ENCODE measurements at regions not wholly inside any gene's neighbourhood (a gene's known extent, or its start where the extent isn't known, plus 50 kb on each side); places are given as distances from the start of the nearest gene placed in this dataset.

- TF ChIP-seq CTCF (tag by site-specific recombination; IDR thresholded peaks at IDR 0.05) (no peak), ZNF426 (tag by site-specific recombination; IDR thresholded peaks at IDR 0.05) (no peak)
Observed at GRCh38 chr2:204415406-204416181, 129.7 kb upstream of the PARD3B start.

Measured in HEK293 (cell line).